ENCODE measurements at regions not wholly inside any gene's neighbourhood (a gene's known extent, or its start where the extent isn't known, plus 50 kb on each side); places are given as distances from the start of the nearest gene placed in this dataset.
"Not testable (repeated sequence)": the region's sequence is repeated elsewhere in the genome, so short reads cannot be mapped to it uniquely, and the experiment has no call there.

DNA sequence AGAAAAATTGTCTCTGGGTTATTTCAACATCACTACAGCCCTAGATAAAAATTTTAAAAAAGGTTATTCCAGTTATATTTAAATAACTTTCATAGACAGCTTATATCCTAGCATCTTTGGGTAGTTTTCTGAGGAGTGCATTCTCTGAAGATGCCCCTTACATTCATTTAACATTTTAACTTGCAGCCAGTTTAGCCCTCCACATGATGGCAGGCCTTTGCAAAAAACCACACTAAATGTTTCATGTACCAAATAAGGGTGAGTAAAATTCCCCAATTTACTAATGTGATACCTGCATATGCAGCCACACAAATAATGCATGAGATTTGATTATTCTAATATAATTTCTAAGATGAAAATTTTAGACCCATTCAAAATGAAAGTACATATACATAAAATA, 108.4 kb upstream of the ZWINT start:
- DNase-seq (ENCODE audit: low read depth in 2 of 2) = no peak

DNA sequence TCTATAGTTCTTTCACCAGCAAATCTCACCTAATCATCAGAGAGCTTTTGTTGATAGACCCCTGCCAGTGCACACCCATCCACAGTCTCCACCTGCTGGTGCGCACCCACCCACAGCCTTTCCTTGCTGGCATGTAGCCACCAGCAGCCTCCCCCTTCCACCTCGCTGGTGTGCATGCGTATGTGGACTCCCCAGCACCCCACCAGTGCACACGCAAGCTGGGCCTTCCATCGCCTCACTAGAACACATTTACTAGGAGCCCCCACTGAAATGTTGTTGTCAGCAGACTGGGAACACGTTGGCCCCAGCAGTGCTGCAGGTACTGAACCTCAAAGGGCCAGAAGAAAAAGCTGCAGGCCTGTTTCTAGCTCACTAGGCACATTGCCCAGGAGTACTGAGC, 104.9 kb upstream of the ZWINT start:
- no peak for DNase-seq (ENCODE audit: low read depth in 2 of 2)

DNA sequence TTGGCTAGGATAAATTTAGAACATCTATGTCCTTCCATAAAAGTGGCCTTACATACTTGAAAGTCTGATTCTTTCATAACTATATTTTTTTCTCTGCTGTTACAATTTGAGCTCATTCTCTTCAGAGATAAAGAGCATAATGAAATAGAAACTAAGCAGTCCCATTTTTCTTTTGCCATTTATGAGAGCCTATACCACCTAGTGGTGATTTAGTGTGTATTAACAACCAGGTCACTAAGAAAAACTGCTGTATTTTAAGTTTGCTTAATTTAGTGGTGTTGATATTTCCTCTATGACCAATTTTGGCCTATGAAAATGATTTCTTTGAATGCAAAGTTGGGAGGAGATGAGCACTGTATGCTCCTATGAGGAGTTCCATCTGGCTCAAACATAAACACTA, 88.7 kb upstream of the ZWINT start:
- no peak for DNase-seq (ENCODE audit: low read depth in 2 of 2)

DNA sequence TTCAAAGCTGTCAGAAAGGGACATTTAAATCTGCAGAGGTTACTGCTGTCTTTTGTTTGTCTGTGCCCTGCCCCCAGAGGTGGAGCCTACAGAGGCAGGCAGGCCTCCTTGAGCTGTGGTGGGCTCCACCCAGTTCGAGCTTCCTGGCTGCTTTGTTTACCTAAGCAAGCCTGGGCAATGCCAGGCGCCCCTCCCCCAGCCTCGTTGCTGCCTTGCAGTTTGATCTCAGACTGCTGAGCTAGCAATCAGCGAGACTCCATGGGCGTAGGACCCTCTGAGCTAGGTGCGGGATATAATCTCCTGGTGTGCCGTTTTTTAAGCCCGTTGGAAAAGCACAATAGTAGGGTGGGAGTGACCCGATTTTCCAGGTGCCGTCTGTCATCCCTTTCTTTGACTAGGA, 86.6 kb upstream of the ZWINT start:
- not testable (repeated sequence) for DNase-seq (ENCODE audit: low read depth in 2 of 2)

DNA sequence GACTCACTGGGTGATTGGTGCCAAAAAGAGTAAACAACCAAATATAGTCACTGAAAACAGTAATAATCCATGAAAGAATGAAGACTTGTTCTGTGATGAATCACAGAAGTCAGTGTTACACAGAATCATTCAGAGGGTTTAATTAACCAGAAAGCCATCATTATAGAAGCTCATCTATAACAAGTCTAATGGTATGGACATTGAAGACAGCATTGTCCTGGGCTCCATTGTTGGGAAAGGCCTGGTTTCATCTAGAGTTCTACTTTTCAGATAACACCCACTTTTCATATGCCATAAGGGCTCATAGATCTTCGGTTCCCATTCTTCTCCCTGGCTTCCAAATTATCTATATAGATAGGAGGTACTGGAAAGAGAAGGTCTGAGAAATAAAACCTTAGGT, 80.3 kb upstream of the ZWINT start:
- not testable (repeated sequence) for DNase-seq (ENCODE audit: low read depth in 2 of 2)
